Vagina (tissue), 2 donors: ENCODE measurements at regions not wholly inside any gene's neighbourhood (a gene's known extent, or its start where the extent isn't known, plus 50 kb on each side); places are given as distances from the start of the nearest gene placed in this dataset.

ENCODE experiments used
- DNase-seq, 2 donors: peaks; one replicate each; pipeline ENCODE4 v3.0.0-alpha.2; 2017; ENCODE audit errors: extremely low spot score in 2 of 2
- H3K27ac ChIP-seq: fragments of 200-600 bp; sonication (generic); one replicate; pipeline ENCODE4 v1.5.1; 2019
- H3K27me3 ChIP-seq: fragments of 200-600 bp; sonication (generic); one replicate; pipeline ENCODE4 v1.5.1; 2019
- H3K36me3 ChIP-seq, 2 donors: fragments of 200-600 bp; sonication (generic); one replicate each; pipeline ENCODE4 v1.5.1; 2017 to 2019
- H3K4me1 ChIP-seq: fragments of 200-600 bp; sonication (generic); one replicate; pipeline ENCODE4 v1.5.1; 2019
- H3K4me3 ChIP-seq, 2 donors: fragments of 200-600 bp; sonication (generic); 1 replicate in 1 of 2; 2 replicates in 1 of 2; pipeline ENCODE4 v1.5.1; 2016 to 2019
- H3K9me3 ChIP-seq: fragments of 200-600 bp; sonication (generic); one replicate; pipeline ENCODE4 v1.5.1; 2019
- POLR2A ChIP-seq, 2 donors: fragments of 450-650 bp; IDR thresholded peaks; one replicate each; pipeline ENCODE4 v1.6.1; 2017; ENCODE audit warnings: antibody characterized with exemption in 2 of 2, mild to moderate bottlenecking in 2 of 2, moderate library complexity in 2 of 2
- POLR2AphosphoS5 ChIP-seq, 2 donors: sonication (generic); formaldehyde crosslinking; IDR thresholded peaks; one replicate each; pipeline ENCODE4 v1.9.0; 2017; ENCODE audit warnings: antibody characterized with exemption in 2 of 2, mild to moderate bottlenecking in 2 of 2, low read depth in 1 of 2; ENCODE audit not compliant: insufficient read depth in 1 of 2
- intact Hi-C: fragments of 100-400 bp; cut with DNase I; formaldehyde crosslinking; loops from one replicate; pipeline ENCODE4 v1.15.1; 2023
- TF ChIP-seq, protein P1 (sequence below), 3 experiments: fragments of 450-650 bp in 2 of 3; fragments of 200-600 bp in 1 of 3; sonication (generic) in 1 of 3; IDR thresholded peaks; one replicate each; pipeline ENCODE4 v1.5.1; 2017 to 2019; ENCODE audit warnings: antibody characterized with exemption in 3 of 3, mild to moderate bottlenecking in 2 of 3, moderate library complexity in 2 of 3

DNA sequence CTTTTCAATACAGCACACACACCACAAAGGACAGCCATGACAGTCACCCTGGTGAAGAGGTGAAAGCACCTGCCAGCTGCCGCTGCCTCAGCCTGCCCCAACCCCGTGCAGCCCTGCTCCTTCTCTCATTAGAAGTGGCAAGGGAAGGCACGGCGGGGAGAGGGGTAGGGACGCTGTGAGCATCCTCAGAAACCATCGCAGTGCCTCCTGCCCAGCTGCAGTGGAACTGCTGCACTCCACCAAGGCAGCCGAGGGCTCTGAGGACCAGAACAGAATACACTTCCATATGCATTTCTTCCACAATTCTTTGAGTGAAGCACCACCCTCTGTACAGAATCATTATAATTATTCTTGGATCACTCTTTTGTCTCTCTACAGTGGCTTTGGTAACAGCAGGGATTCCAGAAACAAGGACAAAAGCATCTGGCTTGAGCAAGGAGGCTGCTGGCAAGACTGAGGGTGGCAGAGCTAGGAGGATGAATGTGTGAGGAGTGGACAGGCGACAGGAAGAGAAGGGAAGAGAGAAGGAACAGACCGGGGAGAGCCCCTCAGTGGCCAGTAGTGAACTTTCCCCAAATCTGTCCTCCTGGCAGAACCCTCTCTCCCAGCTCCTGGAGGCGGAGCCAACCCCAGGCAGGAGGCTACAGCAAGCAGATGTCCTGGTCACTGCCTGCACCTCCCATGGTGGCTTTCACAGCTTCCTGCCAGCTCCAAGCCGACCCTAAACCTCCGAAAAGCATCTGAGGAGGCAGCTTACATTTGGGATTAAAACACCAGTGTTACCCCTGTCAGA, 73.2 kb downstream of the MTNR1A start:
- no peak overlapping the region for H3K4me3 ChIP-seq
- H3K9me3 ChIP-seq, result no peaks in the 10 kb centered on the region
- TF ChIP-seq, protein P1, sequence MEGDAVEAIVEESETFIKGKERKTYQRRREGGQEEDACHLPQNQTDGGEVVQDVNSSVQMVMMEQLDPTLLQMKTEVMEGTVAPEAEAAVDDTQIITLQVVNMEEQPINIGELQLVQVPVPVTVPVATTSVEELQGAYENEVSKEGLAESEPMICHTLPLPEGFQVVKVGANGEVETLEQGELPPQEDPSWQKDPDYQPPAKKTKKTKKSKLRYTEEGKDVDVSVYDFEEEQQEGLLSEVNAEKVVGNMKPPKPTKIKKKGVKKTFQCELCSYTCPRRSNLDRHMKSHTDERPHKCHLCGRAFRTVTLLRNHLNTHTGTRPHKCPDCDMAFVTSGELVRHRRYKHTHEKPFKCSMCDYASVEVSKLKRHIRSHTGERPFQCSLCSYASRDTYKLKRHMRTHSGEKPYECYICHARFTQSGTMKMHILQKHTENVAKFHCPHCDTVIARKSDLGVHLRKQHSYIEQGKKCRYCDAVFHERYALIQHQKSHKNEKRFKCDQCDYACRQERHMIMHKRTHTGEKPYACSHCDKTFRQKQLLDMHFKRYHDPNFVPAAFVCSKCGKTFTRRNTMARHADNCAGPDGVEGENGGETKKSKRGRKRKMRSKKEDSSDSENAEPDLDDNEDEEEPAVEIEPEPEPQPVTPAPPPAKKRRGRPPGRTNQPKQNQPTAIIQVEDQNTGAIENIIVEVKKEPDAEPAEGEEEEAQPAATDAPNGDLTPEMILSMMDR (IDR thresholded peaks at IDR 0.05), result no peak
- TF ChIP-seq POLR2AphosphoS5 (IDR thresholded peaks at IDR 0.05; ENCODE audit: insufficient read depth in 1 of 2, low read depth in 1 of 2) (no peak), POLR2A (IDR thresholded peaks at IDR 0.05) (no peak)
- intact Hi-C loops, result no loop called here
- no peaks in the 10 kb centered on the region for H3K36me3 ChIP-seq
- no peak overlapping the region for H3K27ac ChIP-seq
- no peaks in the 10 kb centered on the region for H3K27me3 ChIP-seq
- DNase-seq, result no peak
- peaks cover 5% of the 10 kb centered on the region for H3K4me1 ChIP-seq

DNA sequence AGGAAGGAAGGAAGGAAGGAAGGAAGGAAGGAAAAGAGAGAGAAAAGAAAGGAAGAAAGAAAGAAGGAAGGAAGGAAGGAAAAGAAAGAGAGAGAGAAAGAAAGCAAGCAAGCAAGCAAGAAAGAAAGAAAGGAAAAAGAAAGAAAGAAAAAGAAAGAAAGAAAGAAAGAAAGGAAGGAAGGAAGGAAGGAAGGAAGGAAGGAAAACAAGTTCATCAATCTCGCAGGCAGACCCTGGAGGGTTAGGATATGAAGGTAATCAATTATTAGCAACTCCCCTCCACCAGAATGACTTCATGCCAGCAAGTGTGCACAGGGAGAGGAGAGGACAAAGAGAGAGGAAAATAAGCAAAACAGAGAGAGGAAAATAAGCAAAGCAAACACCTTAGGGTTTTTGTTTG, 80.2 kb downstream of the MTNR1A start:
- no peak for DNase-seq
- Histone ChIP-seq H3K36me3 (no peaks in the 10 kb centered on the region), H3K4me3 (no peak overlapping the region), H3K4me1 (no peaks in the 10 kb centered on the region), H3K27ac (no peak overlapping the region), H3K27me3 (no peaks in the 10 kb centered on the region), H3K9me3 (no peaks in the 10 kb centered on the region)
- intact Hi-C loops, result no loop called here
- TF ChIP-seq, protein P1 (IDR thresholded peaks at IDR 0.05), result no peak
- TF ChIP-seq POLR2AphosphoS5 (IDR thresholded peaks at IDR 0.05; ENCODE audit: insufficient read depth in 1 of 2, low read depth in 1 of 2) (no peak), POLR2A (IDR thresholded peaks at IDR 0.05) (no peak)

GRCh38 chr4:186473933-186474332, 81.4 kb downstream of the MTNR1A start:
- intact Hi-C loops, result no loop called here

DNA sequence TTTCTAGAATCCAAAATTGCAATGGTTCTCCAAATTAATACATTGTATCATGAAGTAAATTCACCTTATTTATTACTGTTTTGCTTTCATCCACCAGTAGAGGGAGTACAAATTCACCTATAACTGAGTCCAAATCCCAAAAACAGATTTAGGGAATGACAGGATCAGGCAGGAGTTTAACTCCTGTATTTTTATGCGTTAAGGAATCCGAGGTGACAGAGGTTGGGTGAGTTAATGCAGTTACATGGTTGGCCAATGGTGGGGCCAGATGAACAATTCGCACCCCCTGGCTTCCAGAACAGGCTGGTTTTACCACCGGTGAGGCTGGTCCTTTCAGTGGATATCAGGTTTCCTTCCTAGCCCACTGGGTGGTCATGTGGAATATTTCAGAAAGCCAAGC, 82.4 kb downstream of the MTNR1A start:
- TF ChIP-seq POLR2A (IDR thresholded peaks at IDR 0.05), result no peak
- TF ChIP-seq, protein P1 (IDR thresholded peaks at IDR 0.05), result peak in 1 of 3 experiments; percentile 25
- no peak for TF ChIP-seq POLR2AphosphoS5 (IDR thresholded peaks at IDR 0.05; ENCODE audit: insufficient read depth in 1 of 2, low read depth in 1 of 2)
- no peaks in the 10 kb centered on the region for H3K4me1 ChIP-seq
- intact Hi-C loops, result no loop called here

More at GRCh38 chr4:186473933-186474332, 81.4 kb downstream of the MTNR1A start:
- TF ChIP-seq, protein P1 (IDR thresholded peaks at IDR 0.05), result no peak
- TF ChIP-seq POLR2AphosphoS5 (IDR thresholded peaks at IDR 0.05; ENCODE audit: insufficient read depth in 1 of 2, low read depth in 1 of 2), result no peak
- TF ChIP-seq POLR2A (IDR thresholded peaks at IDR 0.05), result no peak
- Histone ChIP-seq H3K27me3 (no peaks in the 10 kb centered on the region), H3K4me1 (no peaks in the 10 kb centered on the region), H3K9me3 (no peaks in the 10 kb centered on the region), H3K4me3 (no peak overlapping the region), H3K36me3 (no peaks in the 10 kb centered on the region), H3K27ac (no peak overlapping the region)
- no peak for DNase-seq

DNA sequence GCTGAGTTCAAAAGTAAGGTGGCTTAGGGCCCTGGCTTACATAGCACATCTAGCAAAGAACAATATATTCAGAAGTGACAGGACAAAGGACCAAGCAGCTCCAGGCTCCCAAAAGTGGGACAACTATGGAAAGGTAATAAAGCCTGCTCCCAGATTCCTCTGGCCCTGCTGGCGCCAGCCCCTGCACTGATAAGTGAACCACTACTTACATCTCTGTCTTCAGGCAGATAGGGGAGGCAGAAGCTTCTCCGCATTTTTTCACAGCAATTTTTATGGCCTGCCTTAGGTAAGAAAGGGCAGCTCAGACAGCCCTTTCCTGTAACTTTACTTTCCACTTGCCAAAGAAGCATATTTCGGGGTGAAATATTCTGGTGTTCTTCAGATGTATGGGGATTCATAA, 83.9 kb downstream of the MTNR1A start:
- Histone ChIP-seq H3K9me3 (no peaks in the 10 kb centered on the region), H3K4me1 (no peaks in the 10 kb centered on the region), H3K36me3 (no peaks in the 10 kb centered on the region), H3K27me3 (no peaks in the 10 kb centered on the region), H3K27ac (no peak overlapping the region), H3K4me3 (no peak overlapping the region)
- peak in 1 of 2 donors; percentile 28 for DNase-seq
- TF ChIP-seq POLR2A (IDR thresholded peaks at IDR 0.05) (no peak), POLR2AphosphoS5 (IDR thresholded peaks at IDR 0.05; ENCODE audit: insufficient read depth in 1 of 2, low read depth in 1 of 2) (no peak)
- TF ChIP-seq, protein P1 (IDR thresholded peaks at IDR 0.05), result no peak
- intact Hi-C loops, result no loop called here

More for the DNA sequence above, 82.4 kb downstream of the MTNR1A start:
- Histone ChIP-seq H3K36me3 (no peaks in the 10 kb centered on the region), H3K27me3 (no peaks in the 10 kb centered on the region), H3K4me3 (no peak overlapping the region), H3K27ac (no peak overlapping the region), H3K9me3 (no peaks in the 10 kb centered on the region)
- peak in 1 of 2 donors; percentile 31 for DNase-seq
